Peyer's patch (tissue), 4 donors: ENCODE measurements at regions not wholly inside any gene's neighbourhood (a gene's known extent, or its start where the extent isn't known, plus 50 kb on each side); places are given as distances from the start of the nearest gene placed in this dataset.

Source experiments
- DNase-seq, 3 donors: peaks; one replicate each; pipeline ENCODE4 v3.0.0-alpha.2; 2017 to 2019
- H3K27ac ChIP-seq, 4 donors: fragments of 200-600 bp; sonication (generic); one replicate each; pipeline ENCODE4 v1.5.1; 2016 to 2019
- H3K27me3 ChIP-seq, 2 donors: fragments of 200-600 bp; sonication (generic); one replicate each; pipeline ENCODE4 v1.5.1; 2019
- H3K36me3 ChIP-seq, 3 donors: fragments of 200-600 bp; sonication (generic); one replicate each; pipeline ENCODE4 v1.5.1; 2016 to 2019
- H3K4me1 ChIP-seq, 4 donors: fragments of 200-600 bp; sonication (generic); one replicate each; pipeline ENCODE4 v1.5.1; 2016 to 2019
- H3K4me3 ChIP-seq, 4 donors: fragments of 200-600 bp; sonication (generic); 1 replicate in 3 of 4; 2 replicates in 1 of 4; pipeline ENCODE4 v1.5.1; 2016 to 2019; ENCODE audit warnings: mild to moderate bottlenecking in 1 of 4
- H3K9me3 ChIP-seq, 4 donors: fragments of 200-600 bp; sonication (generic); one replicate each; pipeline ENCODE4 v1.5.1; 2016 to 2019; ENCODE audit warnings: mild to moderate bottlenecking in 1 of 4
- POLR2A ChIP-seq, 2 donors: fragments of 450-650 bp; IDR thresholded peaks; one replicate each; pipeline ENCODE4 v1.5.1; 2017; ENCODE audit warnings: antibody characterized with exemption in 2 of 2, mild to moderate bottlenecking in 2 of 2, moderate library complexity in 2 of 2
- small RNA-seq, 2 donors: library from RNA; depleted of rRNA; stranded (forward); fragments of <200 nt; gene quantifications; one replicate each; pipeline ENCODE3, GENCODE V24; 2016
- TF ChIP-seq, protein P1 (sequence below), 6 experiments: fragments of 450-650 bp in 4 of 6; fragments of 200-600 bp in 2 of 6; sonication (generic) in 1 of 6; IDR thresholded peaks; one replicate each; pipeline ENCODE4 v1.5.1; 2017 to 2019; ENCODE audit warnings: antibody characterized with exemption in 6 of 6, mild to moderate bottlenecking in 3 of 6, moderate library complexity in 1 of 6

DNA sequence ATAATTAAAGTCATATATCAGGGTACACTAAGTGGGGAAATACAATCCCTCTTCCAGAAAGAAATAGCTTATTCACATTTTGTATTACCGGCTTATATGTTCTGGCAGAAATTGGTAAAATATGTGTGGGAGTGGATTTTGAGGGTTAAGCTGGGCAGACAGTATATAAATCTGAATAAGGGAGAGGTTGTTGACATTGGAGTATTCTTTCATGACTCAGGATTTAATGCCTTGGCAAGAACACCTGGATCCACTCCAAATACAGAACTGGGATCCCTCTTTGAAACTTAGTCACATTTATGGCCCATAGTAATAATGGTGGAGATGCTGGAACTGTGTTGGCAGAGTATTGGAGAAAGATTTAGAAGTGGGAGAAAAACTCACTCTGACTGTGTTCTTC, 54.3 kb upstream of the TET2 start:
- Histone ChIP-seq H3K36me3 (no peaks in the 10 kb centered on the region), H3K4me3 (no peak overlapping the region), H3K27me3 (no peaks in the 10 kb centered on the region), H3K27ac (no peak overlapping the region), H3K9me3 (no peaks in the 10 kb centered on the region), H3K4me1 (no peaks in the 10 kb centered on the region)
- TF ChIP-seq POLR2A (IDR thresholded peaks at IDR 0.05): no peak
- TF ChIP-seq, protein P1, sequence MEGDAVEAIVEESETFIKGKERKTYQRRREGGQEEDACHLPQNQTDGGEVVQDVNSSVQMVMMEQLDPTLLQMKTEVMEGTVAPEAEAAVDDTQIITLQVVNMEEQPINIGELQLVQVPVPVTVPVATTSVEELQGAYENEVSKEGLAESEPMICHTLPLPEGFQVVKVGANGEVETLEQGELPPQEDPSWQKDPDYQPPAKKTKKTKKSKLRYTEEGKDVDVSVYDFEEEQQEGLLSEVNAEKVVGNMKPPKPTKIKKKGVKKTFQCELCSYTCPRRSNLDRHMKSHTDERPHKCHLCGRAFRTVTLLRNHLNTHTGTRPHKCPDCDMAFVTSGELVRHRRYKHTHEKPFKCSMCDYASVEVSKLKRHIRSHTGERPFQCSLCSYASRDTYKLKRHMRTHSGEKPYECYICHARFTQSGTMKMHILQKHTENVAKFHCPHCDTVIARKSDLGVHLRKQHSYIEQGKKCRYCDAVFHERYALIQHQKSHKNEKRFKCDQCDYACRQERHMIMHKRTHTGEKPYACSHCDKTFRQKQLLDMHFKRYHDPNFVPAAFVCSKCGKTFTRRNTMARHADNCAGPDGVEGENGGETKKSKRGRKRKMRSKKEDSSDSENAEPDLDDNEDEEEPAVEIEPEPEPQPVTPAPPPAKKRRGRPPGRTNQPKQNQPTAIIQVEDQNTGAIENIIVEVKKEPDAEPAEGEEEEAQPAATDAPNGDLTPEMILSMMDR (IDR thresholded peaks at IDR 0.05): no peak
- no peak for DNase-seq

DNA sequence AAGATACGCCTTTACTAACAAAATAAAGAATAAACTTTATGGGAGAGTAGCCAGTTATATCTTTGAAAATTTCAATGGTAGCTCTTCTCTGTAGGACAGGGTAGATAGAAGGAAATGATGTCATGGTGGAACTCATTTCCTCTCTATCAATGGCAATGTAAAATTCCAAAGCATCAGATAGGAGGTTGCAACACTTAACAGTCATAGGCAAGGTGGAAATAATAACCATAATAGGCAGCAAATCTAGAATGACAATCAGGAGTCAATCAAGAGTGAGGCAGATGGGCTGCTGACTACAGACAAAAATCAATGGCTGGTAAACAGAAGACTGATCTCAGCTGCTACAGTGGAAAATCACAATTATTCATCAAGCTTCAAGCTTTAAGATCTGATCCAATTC, 53.9 kb upstream of the TET2 start:
- no peaks in the 10 kb centered on the region for H3K4me1 ChIP-seq
- H3K4me3 ChIP-seq: no peak overlapping the region
- DNase-seq: no peak
- H3K27me3 ChIP-seq: no peaks in the 10 kb centered on the region
- TF ChIP-seq, protein P1 (IDR thresholded peaks at IDR 0.05): no peak
- H3K36me3 ChIP-seq: no peaks in the 10 kb centered on the region
- no peaks in the 10 kb centered on the region for H3K9me3 ChIP-seq
- H3K27ac ChIP-seq: no peak overlapping the region

DNA sequence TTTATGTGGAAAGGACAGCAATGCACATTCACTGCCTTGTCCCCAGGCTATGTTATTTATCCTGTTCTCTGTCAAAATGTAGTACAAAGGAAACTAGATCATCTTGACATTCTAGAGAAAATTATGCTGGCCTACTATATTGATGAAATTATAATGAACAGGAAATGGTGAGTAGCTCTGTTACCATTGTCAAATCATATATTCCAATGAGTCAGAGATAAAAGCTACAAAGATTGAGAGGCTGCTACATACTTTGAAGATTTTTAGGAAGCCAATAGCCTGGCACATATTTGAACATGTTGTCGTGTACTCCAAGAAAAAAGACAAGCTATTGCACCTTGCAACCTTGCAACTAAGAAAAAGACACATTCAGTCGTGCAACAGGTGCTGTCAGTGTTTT, 52.7 kb upstream of the TET2 start:
- no peak overlapping the region for H3K4me3 ChIP-seq

More for the DNA sequence above, 52.7 kb upstream of the TET2 start:
- no peak for DNase-seq
- Histone ChIP-seq H3K4me1 (no peaks in the 10 kb centered on the region), H3K9me3 (no peaks in the 10 kb centered on the region), H3K36me3 (no peaks in the 10 kb centered on the region), H3K27ac (no peak overlapping the region), H3K27me3 (no peaks in the 10 kb centered on the region)
- TF ChIP-seq POLR2A (IDR thresholded peaks at IDR 0.05): no peak
- TF ChIP-seq, protein P1 (IDR thresholded peaks at IDR 0.05): no peak

Small RNA genes lying in the stretch of these regions (small RNA-seq; reads per million reads assigned to genes)
- 0 reads per million in 2 donors for gene AC096577.2
- 0 reads per million in 2 donors for gene RNU6-351P
